ENCODE measurements at regions not wholly inside any gene's neighbourhood (a gene's known extent, or its start where the extent isn't known, plus 50 kb on each side); places are given as distances from the start of the nearest gene placed in this dataset.
A peak's percentile ranks its signal among the peaks of the same experiment; 100 is the strongest.

GRCh38 chr2:42117923-42118753 lies 51.0 kb upstream of the EML4 start (continued):
- TF ChIP-seq SIN3A (IDR thresholded peaks at IDR 0.05; ENCODE audit: borderline replicate concordance, low read depth, low read length), result no peak
- TF ChIP-seq TEAD3 (CRISPR knock-in tag; optimal IDR thresholded peaks at IDR 0.05; ENCODE audit: borderline replicate concordance), result peak; percentile 81
- peak; percentile 91 for TF ChIP-seq ZBTB20 (CRISPR knock-in tag; IDR thresholded peaks at IDR 0.05; ENCODE audit: borderline replicate concordance, low read depth)
- TF ChIP-seq PHF5A (CRISPR knock-in tag; IDR thresholded peaks at IDR 0.05; ENCODE audit: low read depth, unreplicated experiment), result no peak
- TF ChIP-seq ATF2 (CRISPR knock-in tag; IDR thresholded peaks at IDR 0.05), result peak; percentile 77
- TF ChIP-seq, protein P1, sequence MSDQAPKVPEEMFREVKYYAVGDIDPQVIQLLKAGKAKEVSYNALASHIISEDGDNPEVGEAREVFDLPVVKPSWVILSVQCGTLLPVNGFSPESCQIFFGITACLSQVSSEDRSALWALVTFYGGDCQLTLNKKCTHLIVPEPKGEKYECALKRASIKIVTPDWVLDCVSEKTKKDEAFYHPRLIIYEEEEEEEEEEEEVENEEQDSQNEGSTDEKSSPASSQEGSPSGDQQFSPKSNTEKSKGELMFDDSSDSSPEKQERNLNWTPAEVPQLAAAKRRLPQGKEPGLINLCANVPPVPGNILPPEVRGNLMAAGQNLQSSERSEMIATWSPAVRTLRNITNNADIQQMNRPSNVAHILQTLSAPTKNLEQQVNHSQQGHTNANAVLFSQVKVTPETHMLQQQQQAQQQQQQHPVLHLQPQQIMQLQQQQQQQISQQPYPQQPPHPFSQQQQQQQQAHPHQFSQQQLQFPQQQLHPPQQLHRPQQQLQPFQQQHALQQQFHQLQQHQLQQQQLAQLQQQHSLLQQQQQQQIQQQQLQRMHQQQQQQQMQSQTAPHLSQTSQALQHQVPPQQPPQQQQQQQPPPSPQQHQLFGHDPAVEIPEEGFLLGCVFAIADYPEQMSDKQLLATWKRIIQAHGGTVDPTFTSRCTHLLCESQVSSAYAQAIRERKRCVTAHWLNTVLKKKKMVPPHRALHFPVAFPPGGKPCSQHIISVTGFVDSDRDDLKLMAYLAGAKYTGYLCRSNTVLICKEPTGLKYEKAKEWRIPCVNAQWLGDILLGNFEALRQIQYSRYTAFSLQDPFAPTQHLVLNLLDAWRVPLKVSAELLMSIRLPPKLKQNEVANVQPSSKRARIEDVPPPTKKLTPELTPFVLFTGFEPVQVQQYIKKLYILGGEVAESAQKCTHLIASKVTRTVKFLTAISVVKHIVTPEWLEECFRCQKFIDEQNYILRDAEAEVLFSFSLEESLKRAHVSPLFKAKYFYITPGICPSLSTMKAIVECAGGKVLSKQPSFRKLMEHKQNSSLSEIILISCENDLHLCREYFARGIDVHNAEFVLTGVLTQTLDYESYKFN (CRISPR knock-in tag; conservative IDR thresholded peaks at IDR 0.05), result peak; percentile 95
- TF ChIP-seq, protein P2, sequence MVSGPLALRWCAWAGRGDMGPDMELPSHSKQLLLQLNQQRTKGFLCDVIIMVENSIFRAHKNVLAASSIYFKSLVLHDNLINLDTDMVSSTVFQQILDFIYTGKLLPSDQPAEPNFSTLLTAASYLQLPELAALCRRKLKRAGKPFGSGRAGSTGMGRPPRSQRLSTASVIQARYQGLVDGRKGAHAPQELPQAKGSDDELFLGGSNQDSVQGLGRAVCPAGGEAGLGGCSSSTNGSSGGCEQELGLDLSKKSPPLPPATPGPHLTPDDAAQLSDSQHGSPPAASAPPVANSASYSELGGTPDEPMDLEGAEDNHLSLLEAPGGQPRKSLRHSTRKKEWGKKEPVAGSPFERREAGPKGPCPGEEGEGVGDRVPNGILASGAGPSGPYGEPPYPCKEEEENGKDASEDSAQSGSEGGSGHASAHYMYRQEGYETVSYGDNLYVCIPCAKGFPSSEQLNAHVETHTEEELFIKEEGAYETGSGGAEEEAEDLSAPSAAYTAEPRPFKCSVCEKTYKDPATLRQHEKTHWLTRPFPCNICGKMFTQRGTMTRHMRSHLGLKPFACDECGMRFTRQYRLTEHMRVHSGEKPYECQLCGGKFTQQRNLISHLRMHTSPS (CRISPR knock-in tag; IDR thresholded peaks at IDR 0.05; ENCODE audit: low read depth), result peak; percentile 52; the same call in 1 of the 2 replicates
- TF ChIP-seq, protein P3, sequence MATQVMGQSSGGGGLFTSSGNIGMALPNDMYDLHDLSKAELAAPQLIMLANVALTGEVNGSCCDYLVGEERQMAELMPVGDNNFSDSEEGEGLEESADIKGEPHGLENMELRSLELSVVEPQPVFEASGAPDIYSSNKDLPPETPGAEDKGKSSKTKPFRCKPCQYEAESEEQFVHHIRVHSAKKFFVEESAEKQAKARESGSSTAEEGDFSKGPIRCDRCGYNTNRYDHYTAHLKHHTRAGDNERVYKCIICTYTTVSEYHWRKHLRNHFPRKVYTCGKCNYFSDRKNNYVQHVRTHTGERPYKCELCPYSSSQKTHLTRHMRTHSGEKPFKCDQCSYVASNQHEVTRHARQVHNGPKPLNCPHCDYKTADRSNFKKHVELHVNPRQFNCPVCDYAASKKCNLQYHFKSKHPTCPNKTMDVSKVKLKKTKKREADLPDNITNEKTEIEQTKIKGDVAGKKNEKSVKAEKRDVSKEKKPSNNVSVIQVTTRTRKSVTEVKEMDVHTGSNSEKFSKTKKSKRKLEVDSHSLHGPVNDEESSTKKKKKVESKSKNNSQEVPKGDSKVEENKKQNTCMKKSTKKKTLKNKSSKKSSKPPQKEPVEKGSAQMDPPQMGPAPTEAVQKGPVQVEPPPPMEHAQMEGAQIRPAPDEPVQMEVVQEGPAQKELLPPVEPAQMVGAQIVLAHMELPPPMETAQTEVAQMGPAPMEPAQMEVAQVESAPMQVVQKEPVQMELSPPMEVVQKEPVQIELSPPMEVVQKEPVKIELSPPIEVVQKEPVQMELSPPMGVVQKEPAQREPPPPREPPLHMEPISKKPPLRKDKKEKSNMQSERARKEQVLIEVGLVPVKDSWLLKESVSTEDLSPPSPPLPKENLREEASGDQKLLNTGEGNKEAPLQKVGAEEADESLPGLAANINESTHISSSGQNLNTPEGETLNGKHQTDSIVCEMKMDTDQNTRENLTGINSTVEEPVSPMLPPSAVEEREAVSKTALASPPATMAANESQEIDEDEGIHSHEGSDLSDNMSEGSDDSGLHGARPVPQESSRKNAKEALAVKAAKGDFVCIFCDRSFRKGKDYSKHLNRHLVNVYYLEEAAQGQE (IDR thresholded peaks at IDR 0.05; ENCODE audit: borderline replicate concordance in 1 of 2, low read depth in 1 of 2, low read length in 2 of 2), result peak in 1 of 2 experiments; percentile 58; a peak in 1 of 4 replicates
- TF ChIP-seq ZFP1 (CRISPR knock-in tag; IDR thresholded peaks at IDR 0.05), result 0 out of 2 replicates have a peak, but pooled peaks have one; percentile 30
- no peak for TF ChIP-seq PRMT3 (CRISPR knock-in tag; IDR thresholded peaks at IDR 0.05; ENCODE audit: borderline replicate concordance, low read depth)
- TF ChIP-seq ZNF430 (CRISPR knock-in tag; IDR thresholded peaks at IDR 0.05), result peak; percentile 47; the same call in 1 of the 2 replicates
- TF ChIP-seq FOXO4 (CRISPR knock-in tag; conservative IDR thresholded peaks at IDR 0.05), result peak; percentile 91; the same call in 1 of the 2 replicates
- peak; percentile 84 for TF ChIP-seq KDM1A (CRISPR knock-in tag; IDR thresholded peaks at IDR 0.05)
- TF ChIP-seq ZFP36L2 (CRISPR knock-in tag; IDR thresholded peaks at IDR 0.05), result no peak
- TF ChIP-seq ESRRA (CRISPR knock-in tag; IDR thresholded peaks at IDR 0.05; ENCODE audit: low read depth), result peak; percentile 97
- peak; percentile 40; the same call in 1 of the 2 replicates for TF ChIP-seq ZNF605 (CRISPR knock-in tag; IDR thresholded peaks at IDR 0.05)

Data from HepG2 (cell line).